Ishikawa (cell line): ENCODE measurements at regions not wholly inside any gene's neighbourhood (a gene's known extent, or its start where the extent isn't known, plus 50 kb on each side); places are given as distances from the start of the nearest gene placed in this dataset.

Experiments
- CEBPB ChIP-seq: IDR thresholded peaks from 2 replicates; pipeline ENCODE4 v1.6.1; 2012
- CREB1 ChIP-seq: IDR thresholded peaks from 2 replicates; pipeline ENCODE4 v1.6.1; 2012; ENCODE audit warnings: low read depth
- EGR1 ChIP-seq: IDR thresholded peaks from 2 replicates; pipeline ENCODE4 v1.6.1; 2012
- EP300 ChIP-seq: IDR thresholded peaks from 2 replicates; pipeline ENCODE4 v1.6.1; 2012; ENCODE audit warnings: borderline replicate concordance
- FOXM1 ChIP-seq: IDR thresholded peaks from 2 replicates; pipeline ENCODE4 v1.6.1; 2012; ENCODE audit warnings: low read depth, borderline replicate concordance
- NFIC ChIP-seq: IDR thresholded peaks from 2 replicates; pipeline ENCODE4 v1.6.1; 2012
- RAD21 ChIP-seq: IDR thresholded peaks from 2 replicates; pipeline ENCODE4 v1.6.1; 2012; ENCODE audit warnings: low read depth
- TAF1 ChIP-seq: IDR thresholded peaks from 2 replicates; pipeline ENCODE4 v1.6.1; 2012; ENCODE audit warnings: low read depth, mild to moderate bottlenecking
- TCF12 ChIP-seq: IDR thresholded peaks from 2 replicates; pipeline ENCODE4 v1.6.1; 2012; ENCODE audit warnings: low read depth
- TEAD4 ChIP-seq: IDR thresholded peaks from 2 replicates; pipeline ENCODE4 v1.6.1; 2012
- YY1 ChIP-seq: IDR thresholded peaks from 2 replicates; pipeline ENCODE4 v1.6.1; 2012; ENCODE audit warnings: low read depth
- ZBTB7A ChIP-seq: IDR thresholded peaks from 2 replicates; pipeline ENCODE4 v1.6.1; 2012; ENCODE audit warnings: low read depth
- TF ChIP-seq, protein P1 (sequence below): IDR thresholded peaks from 2 replicates; pipeline ENCODE4 v1.6.1; 2012
- TF ChIP-seq, protein P2 (sequence below): IDR thresholded peaks from 2 replicates; pipeline ENCODE4 v1.6.1; 2012; ENCODE audit warnings: low read depth, mild to moderate bottlenecking
- TF ChIP-seq, protein P3 (sequence below): IDR thresholded peaks from 2 replicates; pipeline ENCODE4 v1.6.1; 2012

DNA sequence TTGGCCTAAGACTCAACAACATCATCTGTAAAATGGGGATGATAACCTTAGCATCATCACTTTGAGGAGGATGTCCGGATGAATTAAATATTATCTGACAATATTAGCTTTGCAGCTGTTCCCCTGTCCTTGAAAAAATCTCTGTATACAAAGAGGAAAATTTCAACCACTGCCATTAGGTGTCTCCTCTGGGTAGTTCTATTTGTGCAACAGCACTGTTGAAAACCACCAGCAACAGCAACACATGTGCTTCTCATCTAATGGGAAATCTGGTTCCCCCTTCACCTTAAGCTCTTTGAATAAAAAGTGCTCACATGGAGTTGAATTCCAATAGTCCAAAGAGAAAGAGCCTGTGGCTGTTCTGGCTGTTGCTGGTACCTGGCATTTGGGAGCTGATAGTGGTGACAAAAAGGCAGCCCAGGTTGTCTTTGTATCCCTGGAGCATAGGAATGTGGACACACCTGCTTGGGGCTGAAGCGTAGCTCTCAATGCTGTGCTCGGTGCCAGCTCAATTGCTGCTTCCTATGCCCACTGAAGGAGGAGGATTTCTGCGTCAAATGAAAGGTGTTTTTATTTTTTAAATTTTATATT lies 322.1 kb upstream of the MSX2 start:
- no peak for TF ChIP-seq TEAD4
- TF ChIP-seq YY1: no peak
- TF ChIP-seq, protein P1, sequence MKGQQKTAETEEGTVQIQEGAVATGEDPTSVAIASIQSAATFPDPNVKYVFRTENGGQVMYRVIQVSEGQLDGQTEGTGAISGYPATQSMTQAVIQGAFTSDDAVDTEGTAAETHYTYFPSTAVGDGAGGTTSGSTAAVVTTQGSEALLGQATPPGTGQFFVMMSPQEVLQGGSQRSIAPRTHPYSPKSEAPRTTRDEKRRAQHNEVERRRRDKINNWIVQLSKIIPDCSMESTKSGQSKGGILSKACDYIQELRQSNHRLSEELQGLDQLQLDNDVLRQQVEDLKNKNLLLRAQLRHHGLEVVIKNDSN: no peak
- no peak for TF ChIP-seq RAD21
- no peak for TF ChIP-seq ZBTB7A
- TF ChIP-seq, protein P2, sequence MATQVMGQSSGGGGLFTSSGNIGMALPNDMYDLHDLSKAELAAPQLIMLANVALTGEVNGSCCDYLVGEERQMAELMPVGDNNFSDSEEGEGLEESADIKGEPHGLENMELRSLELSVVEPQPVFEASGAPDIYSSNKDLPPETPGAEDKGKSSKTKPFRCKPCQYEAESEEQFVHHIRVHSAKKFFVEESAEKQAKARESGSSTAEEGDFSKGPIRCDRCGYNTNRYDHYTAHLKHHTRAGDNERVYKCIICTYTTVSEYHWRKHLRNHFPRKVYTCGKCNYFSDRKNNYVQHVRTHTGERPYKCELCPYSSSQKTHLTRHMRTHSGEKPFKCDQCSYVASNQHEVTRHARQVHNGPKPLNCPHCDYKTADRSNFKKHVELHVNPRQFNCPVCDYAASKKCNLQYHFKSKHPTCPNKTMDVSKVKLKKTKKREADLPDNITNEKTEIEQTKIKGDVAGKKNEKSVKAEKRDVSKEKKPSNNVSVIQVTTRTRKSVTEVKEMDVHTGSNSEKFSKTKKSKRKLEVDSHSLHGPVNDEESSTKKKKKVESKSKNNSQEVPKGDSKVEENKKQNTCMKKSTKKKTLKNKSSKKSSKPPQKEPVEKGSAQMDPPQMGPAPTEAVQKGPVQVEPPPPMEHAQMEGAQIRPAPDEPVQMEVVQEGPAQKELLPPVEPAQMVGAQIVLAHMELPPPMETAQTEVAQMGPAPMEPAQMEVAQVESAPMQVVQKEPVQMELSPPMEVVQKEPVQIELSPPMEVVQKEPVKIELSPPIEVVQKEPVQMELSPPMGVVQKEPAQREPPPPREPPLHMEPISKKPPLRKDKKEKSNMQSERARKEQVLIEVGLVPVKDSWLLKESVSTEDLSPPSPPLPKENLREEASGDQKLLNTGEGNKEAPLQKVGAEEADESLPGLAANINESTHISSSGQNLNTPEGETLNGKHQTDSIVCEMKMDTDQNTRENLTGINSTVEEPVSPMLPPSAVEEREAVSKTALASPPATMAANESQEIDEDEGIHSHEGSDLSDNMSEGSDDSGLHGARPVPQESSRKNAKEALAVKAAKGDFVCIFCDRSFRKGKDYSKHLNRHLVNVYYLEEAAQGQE: no peak
- TF ChIP-seq, protein P3, sequence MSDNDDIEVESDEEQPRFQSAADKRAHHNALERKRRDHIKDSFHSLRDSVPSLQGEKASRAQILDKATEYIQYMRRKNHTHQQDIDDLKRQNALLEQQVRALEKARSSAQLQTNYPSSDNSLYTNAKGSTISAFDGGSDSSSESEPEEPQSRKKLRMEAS: no peak
- no peak for TF ChIP-seq FOXM1
- TF ChIP-seq EGR1: no peak
- TF ChIP-seq TAF1: no peak
- TF ChIP-seq CREB1: no peak
- TF ChIP-seq TCF12: no peak
- no peak for TF ChIP-seq NFIC
- TF ChIP-seq EP300: no peak

DNA sequence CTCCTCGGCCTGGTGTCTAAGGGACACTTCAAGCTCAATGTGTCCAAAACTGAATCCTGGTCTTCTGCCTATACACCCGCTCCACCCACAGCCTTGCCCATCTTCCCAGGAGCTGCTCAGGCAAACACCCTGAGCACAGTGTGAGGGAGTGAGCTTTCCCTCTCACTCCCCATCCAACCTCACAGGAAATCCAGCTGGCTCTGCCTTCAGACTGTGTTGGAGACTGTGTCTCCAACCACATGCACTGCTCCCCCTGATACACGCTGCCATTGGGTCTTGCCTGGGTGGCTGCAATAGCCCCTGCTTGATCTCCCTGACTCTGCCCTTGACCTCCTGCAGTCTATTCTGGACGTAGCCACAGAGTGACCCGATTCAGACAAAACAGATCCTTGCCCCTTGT lies 319.5 kb upstream of the MSX2 start:
- TF ChIP-seq ZBTB7A (no peak), TAF1 (no peak), CREB1 (no peak), CEBPB (no peak)

DNA sequence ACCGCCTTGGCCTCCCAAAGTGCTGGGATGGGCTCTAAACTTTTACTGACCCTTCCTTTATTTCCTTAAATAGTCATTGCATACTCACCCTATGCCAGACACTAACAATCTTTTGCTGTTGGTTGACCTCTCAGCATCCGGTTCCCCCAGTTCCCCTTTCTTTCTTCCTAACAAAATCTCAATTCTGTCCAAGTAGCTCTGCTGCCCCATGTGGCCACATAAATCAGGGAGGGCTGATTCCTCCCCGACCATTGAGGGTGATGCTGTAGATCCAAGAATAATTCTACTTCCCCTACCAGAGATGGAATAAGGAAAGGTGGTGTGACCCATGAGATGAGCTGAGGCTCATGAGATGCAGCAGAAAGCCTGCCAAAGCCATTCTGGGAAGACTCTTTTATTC lies 315.3 kb upstream of the MSX2 start:
- TF ChIP-seq RAD21 (no peak), EP300 (no peak), TEAD4 (no peak), TCF12 (no peak), CREB1 (no peak), EGR1 (no peak), TAF1 (no peak), ZBTB7A (no peak), YY1 (no peak), CEBPB (no peak), NFIC (no peak)
- TF ChIP-seq, protein P2: no peak

DNA sequence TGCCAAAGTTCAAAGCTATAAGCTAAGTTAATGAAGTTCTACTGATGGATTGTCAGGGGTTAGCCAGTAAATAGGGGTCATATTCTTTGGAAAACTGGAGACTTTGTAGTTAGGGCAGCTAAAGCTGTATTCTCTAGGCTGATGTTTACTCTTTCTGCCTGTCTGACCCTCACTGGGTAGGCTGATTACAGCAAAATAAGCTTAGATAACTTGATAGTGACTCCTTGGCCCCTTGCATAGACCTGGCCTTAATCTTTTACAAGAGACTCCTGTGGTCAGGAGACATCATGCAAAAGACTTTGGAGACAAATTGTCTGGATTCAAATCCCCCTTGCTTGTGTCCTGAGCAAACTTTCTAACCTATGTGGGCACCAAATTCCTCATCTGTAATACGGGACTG lies 314.4 kb upstream of the MSX2 start:
- TF ChIP-seq, protein P3: no peak

DNA sequence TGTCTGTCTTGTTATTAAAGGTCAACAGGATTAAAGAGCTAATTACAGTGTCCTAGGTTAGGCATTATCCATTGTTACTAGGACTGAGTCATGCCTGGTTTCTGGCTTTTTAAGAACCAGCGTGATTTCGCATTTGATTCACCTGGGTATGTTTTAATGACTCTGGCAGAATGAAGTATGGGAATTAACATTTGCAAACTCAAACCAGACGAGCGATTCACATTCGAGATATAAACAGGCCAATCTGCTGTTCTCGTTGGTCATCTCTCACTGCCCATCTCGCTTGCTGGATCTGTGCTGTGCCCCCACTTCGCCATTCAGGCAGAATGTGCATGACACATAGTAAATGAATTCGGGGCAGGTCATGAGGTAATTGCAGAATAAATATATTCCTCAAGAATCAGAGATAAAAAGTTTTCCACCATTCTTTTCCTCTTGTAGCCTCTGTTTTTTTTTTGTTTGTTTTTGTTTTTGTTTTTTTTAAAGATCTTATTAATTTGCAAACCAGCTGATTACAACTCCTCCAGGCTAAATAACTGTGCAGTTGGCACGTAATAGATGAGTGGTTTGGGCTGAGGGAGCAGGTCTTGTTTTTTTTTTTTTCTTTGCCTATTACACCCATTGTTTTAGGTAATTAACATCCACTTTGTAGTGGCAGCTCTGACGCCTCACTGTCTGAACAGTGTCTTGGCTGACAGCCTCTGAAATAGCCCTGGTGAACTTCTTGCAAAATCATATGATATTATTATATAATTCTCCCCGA lies 313.5 kb upstream of the MSX2 start:
- TF ChIP-seq ZBTB7A (no peak), RAD21 (no peak), EGR1 (no peak), FOXM1 (no peak), TAF1 (no peak)
- TF ChIP-seq, protein P2: no peak
- TF ChIP-seq, protein P1: no peak
